Memory B cell (primary cell): ENCODE measurements at regions not wholly inside any gene's neighbourhood (a gene's known extent, or its start where the extent isn't known, plus 50 kb on each side); places are given as distances from the start of the nearest gene placed in this dataset.

ENCODE experiments used
- ATAC-seq: fragments of 150-1000 bp; cut with Tn5 transposase; 2 replicates; pipeline ENCODE4 v1.10.0; 2021; ENCODE audit warnings: low read depth, mild to moderate bottlenecking, moderate library complexity
- DNase-seq, 2 donors: peaks; one replicate each; pipeline ENCODE4 v3.0.0; 2022; ENCODE audit warnings: low spot score in 2 of 2
- H3K27ac Mint-ChIP-seq: one replicate; pipeline ENCODE4 v1.8.0; 2022; ENCODE audit warnings: mild to moderate bottlenecking, moderate library complexity, mixed read lengths
- H3K27me3 Mint-ChIP-seq: one replicate; pipeline ENCODE4 v1.8.0; 2022; ENCODE audit warnings: mixed read lengths
- H3K36me3 Mint-ChIP-seq: one replicate; pipeline ENCODE4 v1.8.0; 2022; ENCODE audit warnings: mild to moderate bottlenecking, mixed read lengths
- H3K4me1 Mint-ChIP-seq: one replicate; pipeline ENCODE4 v1.8.0; 2022; ENCODE audit warnings: mixed read lengths
- H3K4me3 Mint-ChIP-seq: one replicate; pipeline ENCODE4 v1.8.0; 2022; ENCODE audit warnings: mild to moderate bottlenecking, moderate library complexity, mixed read lengths
- H3K9me3 Mint-ChIP-seq: one replicate; pipeline ENCODE4 v1.8.0; 2022; ENCODE audit warnings: mixed read lengths

GRCh38 chr9:28774433-28775235 is 1201.4 kb upstream of the C9orf72 start:
- Mint-ChIP-seq H3K27me3 (no peaks in the 10 kb centered on the region), H3K27ac (no peak overlapping the region), H3K4me1 (no peaks in the 10 kb centered on the region), H3K36me3 (no peaks in the 10 kb centered on the region), H3K9me3 (peaks cover 2% of the 10 kb centered on the region), H3K4me3 (no peak overlapping the region)
- DNase-seq, result no peak
- ATAC-seq, result no peak

DNA sequence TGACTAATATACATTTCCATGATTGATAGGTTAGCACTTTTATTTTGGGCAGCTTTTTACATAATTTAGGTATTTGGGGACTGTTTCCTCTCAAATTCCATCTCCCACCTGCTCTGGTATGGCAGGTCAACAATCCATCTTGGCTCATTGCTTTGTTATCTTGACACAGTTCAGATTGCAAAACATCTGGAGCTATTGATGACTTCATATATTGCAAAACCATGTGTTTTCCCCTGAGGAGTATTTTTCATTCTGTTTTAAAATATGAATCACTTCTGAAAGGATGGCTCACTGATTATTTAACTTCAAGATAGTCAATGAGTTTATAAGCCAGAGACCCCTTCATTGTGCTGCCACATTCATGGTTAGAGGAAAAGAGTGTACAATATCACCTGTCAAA is 1206.0 kb upstream of the C9orf72 start:
- Mint-ChIP-seq H3K9me3 (peaks cover 2% of the 10 kb centered on the region), H3K4me3 (no peak overlapping the region), H3K27ac (no peak overlapping the region), H3K4me1 (no peaks in the 10 kb centered on the region), H3K36me3 (no peaks in the 10 kb centered on the region), H3K27me3 (no peaks in the 10 kb centered on the region)
- DNase-seq, result no peak
- ATAC-seq, result no peak

- H3K36me3 Mint-ChIP-seq, result no peaks in the 10 kb centered on the region
- no peak overlapping the region for H3K4me3 Mint-ChIP-seq
- no peaks in the 10 kb centered on the region for H3K4me1 Mint-ChIP-seq
- DNase-seq, result no peak
- H3K27me3 Mint-ChIP-seq, result no peaks in the 10 kb centered on the region
- H3K27ac Mint-ChIP-seq, result no peak overlapping the region
- peaks cover 2% of the 10 kb centered on the region for H3K9me3 Mint-ChIP-seq
- ATAC-seq, result no peak
These were observed 1208.2 kb upstream of the C9orf72 start for GRCh38 chr9:28781481-28781880.

GRCh38 chr9:28782630-28783029 is 1209.3 kb upstream of the C9orf72 start:
- H3K4me1 Mint-ChIP-seq, result no peaks in the 10 kb centered on the region
- H3K27me3 Mint-ChIP-seq, result no peaks in the 10 kb centered on the region
- H3K4me3 Mint-ChIP-seq, result no peak overlapping the region
- ATAC-seq (no peak), DNase-seq (no peak)
- no peak overlapping the region for H3K27ac Mint-ChIP-seq
- H3K36me3 Mint-ChIP-seq, result no peaks in the 10 kb centered on the region
- peaks cover 2% of the 10 kb centered on the region for H3K9me3 Mint-ChIP-seq

- H3K4me3 Mint-ChIP-seq, result no peak overlapping the region
- no peak for ATAC-seq
These were observed 1219.4 kb upstream of the C9orf72 start for GRCh38 chr9:28792716-28793115.

GRCh38 chr9:28799876-28800275 is 1226.6 kb upstream of the C9orf72 start:
- Mint-ChIP-seq H3K4me1 (no peaks in the 10 kb centered on the region), H3K9me3 (no peaks in the 10 kb centered on the region), H3K27ac (no peak overlapping the region), H3K36me3 (no peaks in the 10 kb centered on the region), H3K4me3 (no peak overlapping the region), H3K27me3 (no peaks in the 10 kb centered on the region)
- no peak for ATAC-seq
- no peak for DNase-seq

More at GRCh38 chr9:28792716-28793115, 1219.4 kb upstream of the C9orf72 start:
- H3K9me3 Mint-ChIP-seq, result no peaks in the 10 kb centered on the region
- no peak for DNase-seq
- no peaks in the 10 kb centered on the region for H3K4me1 Mint-ChIP-seq
- no peak overlapping the region for H3K27ac Mint-ChIP-seq
- no peaks in the 10 kb centered on the region for H3K36me3 Mint-ChIP-seq
- H3K27me3 Mint-ChIP-seq, result no peaks in the 10 kb centered on the region

GRCh38 chr9:28801144-28801799 is 1228.0 kb upstream of the C9orf72 start:
- Mint-ChIP-seq H3K4me3 (no peak overlapping the region), H3K9me3 (no peaks in the 10 kb centered on the region), H3K36me3 (no peaks in the 10 kb centered on the region), H3K27ac (no peak overlapping the region), H3K27me3 (no peaks in the 10 kb centered on the region), H3K4me1 (no peaks in the 10 kb centered on the region)
- no peak for ATAC-seq
- no peak for DNase-seq

GRCh38 chr9:28805197-28805596 is 1231.9 kb upstream of the C9orf72 start:
- no peaks in the 10 kb centered on the region for H3K9me3 Mint-ChIP-seq
- H3K27me3 Mint-ChIP-seq, result no peaks in the 10 kb centered on the region
- H3K4me1 Mint-ChIP-seq, result no peaks in the 10 kb centered on the region
- H3K27ac Mint-ChIP-seq, result no peak overlapping the region
- no peak overlapping the region for H3K4me3 Mint-ChIP-seq
- DNase-seq (no peak), ATAC-seq (no peak)
- H3K36me3 Mint-ChIP-seq, result no peaks in the 10 kb centered on the region

DNA sequence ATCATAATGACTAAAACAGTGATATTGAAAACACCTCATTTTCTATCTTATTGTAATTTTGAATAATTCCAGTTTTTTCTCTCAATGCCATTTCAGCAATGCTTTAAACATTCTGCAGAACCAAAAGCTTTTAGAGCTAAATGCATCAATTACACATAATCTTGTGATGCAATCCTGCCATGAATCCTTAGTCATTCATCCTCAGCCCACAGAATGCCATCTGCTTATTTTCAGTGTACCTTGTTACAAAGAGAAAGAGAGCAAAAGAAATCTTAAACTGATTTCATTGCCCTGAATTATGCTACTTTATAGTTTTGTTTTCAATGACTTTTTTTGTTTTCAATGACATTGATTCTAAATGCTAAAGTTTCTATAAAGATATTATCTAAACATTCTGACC is 1234.8 kb upstream of the C9orf72 start:
- Mint-ChIP-seq H3K27ac (no peak overlapping the region), H3K4me3 (no peak overlapping the region), H3K9me3 (peaks cover 1% of the 10 kb centered on the region), H3K36me3 (no peaks in the 10 kb centered on the region), H3K4me1 (no peaks in the 10 kb centered on the region), H3K27me3 (no peaks in the 10 kb centered on the region)
- no peak for ATAC-seq
- DNase-seq, result no peak

GRCh38 chr9:28810388-28811075 is 1237.3 kb upstream of the C9orf72 start:
- ATAC-seq (no peak), DNase-seq (no peak)
- Mint-ChIP-seq H3K27ac (no peak overlapping the region), H3K27me3 (no peaks in the 10 kb centered on the region), H3K36me3 (no peaks in the 10 kb centered on the region), H3K9me3 (peaks cover 4% of the 10 kb centered on the region), H3K4me3 (no peak overlapping the region), H3K4me1 (no peaks in the 10 kb centered on the region)

DNA sequence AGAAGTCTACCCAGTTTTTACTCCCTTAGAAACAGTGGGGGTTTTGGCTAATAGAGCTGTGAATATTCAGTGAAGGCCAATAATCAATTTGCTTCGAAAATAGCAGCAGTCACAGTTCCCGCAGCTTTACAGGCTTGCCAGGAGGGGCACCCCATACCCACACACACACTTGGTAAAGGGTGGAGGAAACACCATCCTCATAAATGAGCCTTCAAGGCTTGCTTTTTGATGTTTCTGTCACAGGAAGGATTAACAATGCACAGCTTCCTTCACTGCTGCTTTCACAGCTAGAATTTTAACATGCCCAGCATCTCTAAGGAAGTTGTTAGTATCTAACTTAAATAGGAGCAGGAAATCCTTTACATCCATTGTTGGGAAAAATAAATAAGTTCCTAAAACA is 1247.5 kb upstream of the C9orf72 start:
- H3K36me3 Mint-ChIP-seq, result no peaks in the 10 kb centered on the region
- H3K27ac Mint-ChIP-seq, result no peak overlapping the region
- no peak for ATAC-seq
- no peak overlapping the region for H3K4me3 Mint-ChIP-seq
- H3K27me3 Mint-ChIP-seq, result no peaks in the 10 kb centered on the region
- H3K4me1 Mint-ChIP-seq, result no peaks in the 10 kb centered on the region
- no peak for DNase-seq
- H3K9me3 Mint-ChIP-seq, result no peaks in the 10 kb centered on the region

DNA sequence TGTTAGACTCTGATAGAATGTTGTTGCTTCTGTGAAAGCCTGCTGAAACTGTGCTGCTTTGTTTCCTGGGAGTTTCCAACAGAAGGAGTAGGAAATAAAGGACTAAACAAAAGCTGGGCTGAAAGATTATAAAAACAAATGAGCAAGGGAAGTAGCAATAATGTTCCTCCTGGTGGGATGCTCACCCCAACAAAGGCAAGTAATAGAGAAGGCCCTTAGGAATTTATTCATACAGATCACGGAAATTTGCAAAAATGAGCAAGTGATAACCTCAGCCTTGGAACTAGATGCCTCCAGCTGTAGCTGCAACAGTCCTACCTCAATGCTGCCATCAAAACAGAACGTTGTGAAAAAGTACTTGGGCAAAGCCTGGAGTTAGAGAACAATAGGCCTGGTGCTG is 1248.0 kb upstream of the C9orf72 start:
- H3K9me3 Mint-ChIP-seq, result no peaks in the 10 kb centered on the region
- no peak for ATAC-seq
- no peaks in the 10 kb centered on the region for H3K4me1 Mint-ChIP-seq
- no peaks in the 10 kb centered on the region for H3K27me3 Mint-ChIP-seq
- no peak overlapping the region for H3K4me3 Mint-ChIP-seq
- H3K36me3 Mint-ChIP-seq, result no peaks in the 10 kb centered on the region
- no peak overlapping the region for H3K27ac Mint-ChIP-seq
- no peak for DNase-seq

DNA sequence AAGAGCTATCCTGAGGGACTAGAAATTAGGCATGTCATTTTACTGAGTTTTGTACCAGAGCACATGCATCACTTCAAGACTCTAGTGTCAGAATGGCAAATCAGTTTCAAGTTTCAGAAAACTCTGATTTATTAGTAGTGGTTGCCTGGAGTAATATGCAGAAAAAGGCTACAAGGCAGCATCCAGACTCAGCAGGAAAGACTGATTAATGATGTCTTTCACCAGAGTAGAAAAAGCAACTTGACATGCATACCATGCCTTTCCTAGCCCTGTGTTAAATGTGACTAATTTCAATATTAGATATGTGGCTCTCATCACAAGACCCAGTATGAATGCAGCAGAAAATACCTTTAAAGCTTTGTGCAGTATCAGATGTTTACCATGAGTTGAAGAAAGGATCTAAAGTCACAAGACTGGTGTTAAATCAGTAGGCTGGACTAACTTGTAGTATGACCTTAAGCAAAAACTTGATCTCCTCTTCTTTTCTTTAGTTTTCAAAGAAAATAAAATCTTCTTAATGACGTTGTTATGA is 1251.2 kb upstream of the C9orf72 start:
- H3K36me3 Mint-ChIP-seq, result no peaks in the 10 kb centered on the region

GRCh38 chr9:28832168-28832770 is 1259.0 kb upstream of the C9orf72 start:
- H3K4me1 Mint-ChIP-seq, result no peaks in the 10 kb centered on the region
- DNase-seq (no peak), ATAC-seq (no peak)
- H3K27ac Mint-ChIP-seq, result no peak overlapping the region
- H3K27me3 Mint-ChIP-seq, result no peaks in the 10 kb centered on the region
- peaks cover 4% of the 10 kb centered on the region for H3K9me3 Mint-ChIP-seq
- H3K4me3 Mint-ChIP-seq, result no peak overlapping the region
- no peaks in the 10 kb centered on the region for H3K36me3 Mint-ChIP-seq

More for the DNA sequence above, 1251.2 kb upstream of the C9orf72 start:
- Mint-ChIP-seq H3K9me3 (no peaks in the 10 kb centered on the region), H3K4me3 (no peak overlapping the region), H3K27me3 (no peaks in the 10 kb centered on the region), H3K27ac (no peak overlapping the region), H3K4me1 (no peaks in the 10 kb centered on the region)
- ATAC-seq, result no peak
- DNase-seq, result no peak
